ENCODE measurements at regions not wholly inside any gene's neighbourhood (a gene's known extent, or its start where the extent isn't known, plus 50 kb on each side); places are given as distances from the start of the nearest gene placed in this dataset.

GRCh38 chr10:28149746-28150145 lies 150.9 kb upstream of the ODAD2 start:
- in situ Hi-C loops (cut with MboI; ENCODE audit: low pct_unique_long_range_greater_than_20kb, low sequenced_read_pairs): no loop called here

GRCh38 chr10:28147706-28148105 lies 148.8 kb upstream of the ODAD2 start:
- in situ Hi-C loops (cut with MboI; ENCODE audit: low pct_unique_long_range_greater_than_20kb, low sequenced_read_pairs): no loop called here
- DNase-seq: no peak

More at GRCh38 chr10:28149746-28150145, 150.9 kb upstream of the ODAD2 start:
- no peak for DNase-seq

- in situ Hi-C loops (cut with MboI; ENCODE audit: low pct_unique_long_range_greater_than_20kb, low sequenced_read_pairs): no loop called here
- DNase-seq: no peak
Observed at GRCh38 chr10:28139138-28139537, 140.3 kb upstream of the ODAD2 start.

GRCh38 chr10:28137907-28138880 lies 139.3 kb upstream of the ODAD2 start:
- DNase-seq: no peak
- in situ Hi-C loops (cut with MboI; ENCODE audit: low pct_unique_long_range_greater_than_20kb, low sequenced_read_pairs): no loop called here

- DNase-seq: no peak
- in situ Hi-C loops (cut with MboI; ENCODE audit: low pct_unique_long_range_greater_than_20kb, low sequenced_read_pairs): no loop called here
Observed at GRCh38 chr10:28135258-28135657, 136.4 kb upstream of the ODAD2 start.

- in situ Hi-C loops (cut with MboI; ENCODE audit: low pct_unique_long_range_greater_than_20kb, low sequenced_read_pairs): no loop called here
- DNase-seq: no peak
Observed at GRCh38 chr10:28130267-28130666, 131.4 kb upstream of the ODAD2 start.

- no peak for DNase-seq
- in situ Hi-C loops (cut with MboI; ENCODE audit: low pct_unique_long_range_greater_than_20kb, low sequenced_read_pairs): no loop called here
Observed at GRCh38 chr10:28127881-28128280, 129.0 kb upstream of the ODAD2 start.

GRCh38 chr10:28125701-28126100 lies 126.8 kb upstream of the ODAD2 start:
- DNase-seq: no peak
- in situ Hi-C loops (cut with MboI; ENCODE audit: low pct_unique_long_range_greater_than_20kb, low sequenced_read_pairs): no loop called here

GRCh38 chr10:28120795-28121194 lies 121.9 kb upstream of the ODAD2 start:
- in situ Hi-C loops (cut with MboI; ENCODE audit: low pct_unique_long_range_greater_than_20kb, low sequenced_read_pairs): no loop called here
- no peak for DNase-seq

- no peak for DNase-seq
- in situ Hi-C loops (cut with MboI; ENCODE audit: low pct_unique_long_range_greater_than_20kb, low sequenced_read_pairs): no loop called here
Observed at GRCh38 chr10:28120043-28120749, 121.3 kb upstream of the ODAD2 start.

- no peak for DNase-seq
- in situ Hi-C loops (cut with MboI; ENCODE audit: low pct_unique_long_range_greater_than_20kb, low sequenced_read_pairs): no loop called here
Observed at GRCh38 chr10:28118985-28119628, 120.2 kb upstream of the ODAD2 start.

- in situ Hi-C loops (cut with MboI; ENCODE audit: low pct_unique_long_range_greater_than_20kb, low sequenced_read_pairs): no loop called here
- no peak for DNase-seq
Observed at GRCh38 chr10:28113202-28113601, 114.3 kb upstream of the ODAD2 start.

GRCh38 chr10:28111712-28112111 lies 112.8 kb upstream of the ODAD2 start:
- DNase-seq: no peak
- in situ Hi-C loops (cut with MboI; ENCODE audit: low pct_unique_long_range_greater_than_20kb, low sequenced_read_pairs): no loop called here

- in situ Hi-C loops (cut with MboI; ENCODE audit: low pct_unique_long_range_greater_than_20kb, low sequenced_read_pairs): no loop called here
- DNase-seq: no peak
Observed at GRCh38 chr10:28105561-28105960, 106.7 kb upstream of the ODAD2 start.

- DNase-seq: no peak
- in situ Hi-C loops (cut with MboI; ENCODE audit: low pct_unique_long_range_greater_than_20kb, low sequenced_read_pairs): no loop called here
Observed at GRCh38 chr10:28097633-28098032, 98.8 kb upstream of the ODAD2 start.

- in situ Hi-C loops (cut with MboI; ENCODE audit: low pct_unique_long_range_greater_than_20kb, low sequenced_read_pairs): no loop called here
- DNase-seq: no peak
Observed at GRCh38 chr10:28095791-28096378, 97.0 kb upstream of the ODAD2 start.

GRCh38 chr10:28094121-28094520 lies 95.2 kb upstream of the ODAD2 start:
- in situ Hi-C loops (cut with MboI; ENCODE audit: low pct_unique_long_range_greater_than_20kb, low sequenced_read_pairs): no loop called here
- DNase-seq: no peak

GRCh38 chr10:28091913-28092312 lies 93.0 kb upstream of the ODAD2 start:
- in situ Hi-C loops (cut with MboI; ENCODE audit: low pct_unique_long_range_greater_than_20kb, low sequenced_read_pairs): no loop called here
- DNase-seq: no peak

GRCh38 chr10:28090506-28090905 lies 91.6 kb upstream of the ODAD2 start:
- in situ Hi-C loops (cut with MboI; ENCODE audit: low pct_unique_long_range_greater_than_20kb, low sequenced_read_pairs): no loop called here
- DNase-seq: no peak

GRCh38 chr10:28089467-28089866 lies 90.6 kb upstream of the ODAD2 start:
- in situ Hi-C loops (cut with MboI; ENCODE audit: low pct_unique_long_range_greater_than_20kb, low sequenced_read_pairs): no loop called here
- no peak for DNase-seq
